ENCODE measurements at regions not wholly inside any gene's neighbourhood (a gene's known extent, or its start where the extent isn't known, plus 50 kb on each side); places are given as distances from the start of the nearest gene placed in this dataset.

DNA sequence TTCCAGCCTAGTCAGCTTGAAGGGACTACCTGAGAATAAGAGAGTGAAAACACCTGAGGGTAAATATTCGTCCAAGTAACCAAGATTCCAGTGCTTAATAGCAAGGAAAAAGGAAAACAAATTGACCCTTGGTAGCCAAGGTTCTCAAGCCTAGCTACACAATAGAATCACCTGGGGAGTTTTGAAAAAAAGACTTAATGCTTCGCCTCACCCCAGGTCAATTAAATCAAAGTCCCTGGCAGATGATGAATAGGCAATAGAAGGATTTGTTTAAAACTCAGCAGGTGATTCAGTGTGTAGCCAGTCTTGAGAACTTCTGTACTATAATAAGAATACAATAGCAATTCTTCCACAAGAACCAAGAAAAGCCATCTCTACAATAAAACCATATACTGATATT lies 500.2 kb downstream of the XIRP2 start:
- TF ChIP-seq, protein P1, sequence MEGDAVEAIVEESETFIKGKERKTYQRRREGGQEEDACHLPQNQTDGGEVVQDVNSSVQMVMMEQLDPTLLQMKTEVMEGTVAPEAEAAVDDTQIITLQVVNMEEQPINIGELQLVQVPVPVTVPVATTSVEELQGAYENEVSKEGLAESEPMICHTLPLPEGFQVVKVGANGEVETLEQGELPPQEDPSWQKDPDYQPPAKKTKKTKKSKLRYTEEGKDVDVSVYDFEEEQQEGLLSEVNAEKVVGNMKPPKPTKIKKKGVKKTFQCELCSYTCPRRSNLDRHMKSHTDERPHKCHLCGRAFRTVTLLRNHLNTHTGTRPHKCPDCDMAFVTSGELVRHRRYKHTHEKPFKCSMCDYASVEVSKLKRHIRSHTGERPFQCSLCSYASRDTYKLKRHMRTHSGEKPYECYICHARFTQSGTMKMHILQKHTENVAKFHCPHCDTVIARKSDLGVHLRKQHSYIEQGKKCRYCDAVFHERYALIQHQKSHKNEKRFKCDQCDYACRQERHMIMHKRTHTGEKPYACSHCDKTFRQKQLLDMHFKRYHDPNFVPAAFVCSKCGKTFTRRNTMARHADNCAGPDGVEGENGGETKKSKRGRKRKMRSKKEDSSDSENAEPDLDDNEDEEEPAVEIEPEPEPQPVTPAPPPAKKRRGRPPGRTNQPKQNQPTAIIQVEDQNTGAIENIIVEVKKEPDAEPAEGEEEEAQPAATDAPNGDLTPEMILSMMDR (IDR thresholded peaks at IDR 0.05; ENCODE audit: borderline replicate concordance, extremely low read depth, low read length, poor library complexity, severe bottlenecking) = no peak
- TF ChIP-seq EZH2 (IDR thresholded peaks at IDR 0.05; ENCODE audit: borderline replicate concordance, low read depth, low read length, severe bottlenecking) = no peak
